Osteocyte (in vitro differentiated cells): ENCODE measurements at regions not wholly inside any gene's neighbourhood (a gene's known extent, or its start where the extent isn't known, plus 50 kb on each side); places are given as distances from the start of the nearest gene placed in this dataset.

Source experiments
- DNase-seq: peaks from one replicate; pipeline ENCODE4 v3.0.0; 2021; ENCODE audit warnings: mixed read lengths; ENCODE audit not compliant: unreplicated experiment; ENCODE audit errors: extremely low spot score
- H3K27ac Mint-ChIP-seq: one replicate; pipeline ENCODE4 v1.8.0; 2021; ENCODE audit warnings: mild to moderate bottlenecking, mixed read lengths; ENCODE audit not compliant: unreplicated experiment
- H3K27me3 Mint-ChIP-seq: one replicate; pipeline ENCODE4 v1.8.0; 2021; ENCODE audit warnings: mixed read lengths; ENCODE audit not compliant: unreplicated experiment
- H3K36me3 Mint-ChIP-seq: one replicate; pipeline ENCODE4 v1.8.0; 2021; ENCODE audit warnings: mixed read lengths; ENCODE audit not compliant: unreplicated experiment
- H3K4me1 Mint-ChIP-seq: one replicate; pipeline ENCODE4 v1.8.0; 2021; ENCODE audit warnings: mixed read lengths; ENCODE audit not compliant: unreplicated experiment
- H3K4me3 Mint-ChIP-seq: one replicate; pipeline ENCODE4 v1.8.0; 2021; ENCODE audit warnings: mild to moderate bottlenecking, moderate library complexity, mixed read lengths; ENCODE audit not compliant: unreplicated experiment
- H3K9me3 Mint-ChIP-seq: one replicate; pipeline ENCODE4 v1.8.0; 2021; ENCODE audit warnings: mixed read lengths; ENCODE audit not compliant: unreplicated experiment
- TF ChIP-seq, protein P1 (sequence below): fragments of 200-600 bp; sonication (generic); IDR thresholded peaks from 2 replicates; pipeline ENCODE4 v1.5.0; 2021; ENCODE audit warnings: antibody characterized with exemption, mild to moderate bottlenecking, moderate library complexity

DNA sequence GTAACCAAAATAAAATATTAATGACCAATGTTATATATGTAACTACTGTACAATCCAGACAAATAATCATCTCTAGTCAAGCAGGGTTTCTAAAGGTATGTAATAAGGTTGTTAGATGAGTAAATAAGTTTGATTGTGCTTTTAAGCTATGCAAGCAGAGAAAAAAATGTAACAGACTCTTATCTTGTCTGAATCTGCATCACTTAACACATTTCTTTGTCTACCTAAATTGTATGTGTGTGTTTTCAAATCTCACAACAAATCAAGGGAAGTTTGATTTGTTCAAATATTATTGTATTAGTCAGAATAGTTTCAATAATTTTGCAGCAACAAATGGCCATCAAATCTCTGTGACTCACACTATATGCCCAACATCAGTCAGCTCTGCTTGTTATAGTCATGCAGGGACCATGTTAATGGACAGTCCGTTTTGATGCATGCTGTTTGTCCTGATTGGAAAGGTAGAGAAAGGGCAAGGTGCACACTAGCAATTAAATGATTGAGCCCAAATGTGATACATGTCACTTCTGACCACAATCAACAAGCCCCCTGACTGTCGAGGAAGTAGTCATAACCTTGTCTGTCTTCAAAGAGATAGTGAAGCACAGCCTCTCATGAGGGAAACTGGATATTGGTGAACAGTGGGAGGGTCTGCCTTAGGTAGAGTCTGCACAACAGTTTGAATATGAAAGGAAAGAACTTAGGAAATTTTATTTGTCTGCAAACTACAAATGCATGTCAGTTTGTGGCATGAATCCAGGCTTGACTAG lies 349.4 kb upstream of the SATB1 start:
- TF ChIP-seq, protein P1, sequence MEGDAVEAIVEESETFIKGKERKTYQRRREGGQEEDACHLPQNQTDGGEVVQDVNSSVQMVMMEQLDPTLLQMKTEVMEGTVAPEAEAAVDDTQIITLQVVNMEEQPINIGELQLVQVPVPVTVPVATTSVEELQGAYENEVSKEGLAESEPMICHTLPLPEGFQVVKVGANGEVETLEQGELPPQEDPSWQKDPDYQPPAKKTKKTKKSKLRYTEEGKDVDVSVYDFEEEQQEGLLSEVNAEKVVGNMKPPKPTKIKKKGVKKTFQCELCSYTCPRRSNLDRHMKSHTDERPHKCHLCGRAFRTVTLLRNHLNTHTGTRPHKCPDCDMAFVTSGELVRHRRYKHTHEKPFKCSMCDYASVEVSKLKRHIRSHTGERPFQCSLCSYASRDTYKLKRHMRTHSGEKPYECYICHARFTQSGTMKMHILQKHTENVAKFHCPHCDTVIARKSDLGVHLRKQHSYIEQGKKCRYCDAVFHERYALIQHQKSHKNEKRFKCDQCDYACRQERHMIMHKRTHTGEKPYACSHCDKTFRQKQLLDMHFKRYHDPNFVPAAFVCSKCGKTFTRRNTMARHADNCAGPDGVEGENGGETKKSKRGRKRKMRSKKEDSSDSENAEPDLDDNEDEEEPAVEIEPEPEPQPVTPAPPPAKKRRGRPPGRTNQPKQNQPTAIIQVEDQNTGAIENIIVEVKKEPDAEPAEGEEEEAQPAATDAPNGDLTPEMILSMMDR = no peak
- Mint-ChIP-seq H3K4me1 (no peaks in the 10 kb centered on the region), H3K4me3 (no peak overlapping the region), H3K36me3 (no peaks in the 10 kb centered on the region), H3K9me3 (no peaks in the 10 kb centered on the region), H3K27ac (no peak overlapping the region), H3K27me3 (peaks cover 2% of the 10 kb centered on the region)
- no peak for DNase-seq

DNA sequence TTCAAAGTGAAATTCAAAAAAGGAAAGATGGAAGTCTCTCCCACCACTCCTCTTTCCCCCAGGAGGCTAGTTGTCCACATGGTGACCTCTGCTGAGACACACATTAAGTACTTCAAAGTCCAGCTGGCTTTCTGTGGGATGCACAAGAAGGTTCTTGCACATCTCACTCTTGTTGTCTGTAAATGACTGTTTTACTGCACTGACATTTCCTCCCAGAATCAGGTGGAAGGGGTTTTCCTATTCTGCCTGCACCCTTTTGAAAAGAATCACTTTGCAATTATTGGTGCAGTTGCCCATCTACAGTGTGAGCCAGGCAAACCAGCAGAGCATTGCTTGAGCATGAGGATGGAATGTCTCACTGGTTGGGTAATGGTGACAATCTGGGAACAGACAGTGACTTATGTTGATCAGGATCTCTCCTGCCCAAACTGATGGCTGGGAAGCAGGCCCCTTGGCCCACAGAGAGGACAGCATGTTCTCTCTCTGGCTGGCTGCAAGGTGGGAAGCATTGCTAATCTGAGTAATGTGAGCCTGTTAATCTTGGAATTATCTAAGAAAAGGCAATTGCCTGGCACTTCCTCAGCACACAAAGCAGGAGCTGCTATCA lies 347.7 kb upstream of the SATB1 start:
- Mint-ChIP-seq H3K4me3 (no peak overlapping the region), H3K9me3 (no peaks in the 10 kb centered on the region), H3K4me1 (no peaks in the 10 kb centered on the region), H3K36me3 (no peaks in the 10 kb centered on the region), H3K27ac (no peak overlapping the region), H3K27me3 (no peaks in the 10 kb centered on the region)
- no peak for DNase-seq
- TF ChIP-seq, protein P1 = no peak

DNA sequence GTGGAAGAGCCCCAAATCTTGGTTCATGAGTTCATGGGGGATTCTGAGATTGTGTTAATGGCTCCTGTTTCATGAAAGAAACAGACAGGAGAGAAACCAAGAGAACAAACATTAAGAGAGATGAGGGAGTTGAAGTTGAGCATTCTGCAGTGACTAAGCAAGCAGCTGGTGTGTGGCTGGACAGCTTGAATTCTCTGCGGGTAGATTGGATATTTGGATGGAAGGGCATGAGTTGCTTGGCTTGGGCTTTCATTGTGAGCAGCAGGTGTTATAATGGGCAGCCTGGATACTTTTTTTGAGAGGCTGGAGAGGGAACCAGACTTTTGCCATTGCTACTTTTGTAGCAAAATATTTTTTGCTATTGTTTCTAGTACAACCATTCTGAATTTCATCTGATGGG lies 346.8 kb upstream of the SATB1 start:
- Mint-ChIP-seq H3K36me3 (no peaks in the 10 kb centered on the region), H3K4me3 (no peak overlapping the region), H3K4me1 (no peaks in the 10 kb centered on the region), H3K27me3 (no peaks in the 10 kb centered on the region), H3K9me3 (no peaks in the 10 kb centered on the region), H3K27ac (no peak overlapping the region)
- no peak for DNase-seq
- TF ChIP-seq, protein P1 = no peak

DNA sequence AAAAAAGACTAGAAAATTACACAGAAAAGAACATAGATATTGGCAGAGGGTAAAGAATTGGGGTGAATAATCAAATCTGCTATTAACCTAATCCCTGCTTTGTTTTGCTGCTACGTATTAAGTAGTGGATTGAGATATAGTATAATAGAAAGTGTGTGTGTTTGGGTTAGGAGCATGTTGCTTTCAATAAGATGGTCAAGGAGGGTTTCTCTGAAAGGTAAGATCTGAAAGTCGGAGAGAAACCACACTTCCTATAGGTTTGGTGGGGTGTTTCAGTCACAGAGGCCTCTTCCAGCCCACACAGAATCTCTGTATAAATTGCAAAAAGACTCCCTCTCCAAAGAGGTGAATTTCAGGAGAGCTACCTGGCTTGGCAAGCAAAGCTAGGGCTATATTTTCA lies 345.7 kb upstream of the SATB1 start:
- Mint-ChIP-seq H3K27ac (no peak overlapping the region), H3K36me3 (no peaks in the 10 kb centered on the region), H3K27me3 (no peaks in the 10 kb centered on the region), H3K4me1 (no peaks in the 10 kb centered on the region), H3K4me3 (no peak overlapping the region), H3K9me3 (no peaks in the 10 kb centered on the region)
- DNase-seq = no peak
- TF ChIP-seq, protein P1 = no peak

DNA sequence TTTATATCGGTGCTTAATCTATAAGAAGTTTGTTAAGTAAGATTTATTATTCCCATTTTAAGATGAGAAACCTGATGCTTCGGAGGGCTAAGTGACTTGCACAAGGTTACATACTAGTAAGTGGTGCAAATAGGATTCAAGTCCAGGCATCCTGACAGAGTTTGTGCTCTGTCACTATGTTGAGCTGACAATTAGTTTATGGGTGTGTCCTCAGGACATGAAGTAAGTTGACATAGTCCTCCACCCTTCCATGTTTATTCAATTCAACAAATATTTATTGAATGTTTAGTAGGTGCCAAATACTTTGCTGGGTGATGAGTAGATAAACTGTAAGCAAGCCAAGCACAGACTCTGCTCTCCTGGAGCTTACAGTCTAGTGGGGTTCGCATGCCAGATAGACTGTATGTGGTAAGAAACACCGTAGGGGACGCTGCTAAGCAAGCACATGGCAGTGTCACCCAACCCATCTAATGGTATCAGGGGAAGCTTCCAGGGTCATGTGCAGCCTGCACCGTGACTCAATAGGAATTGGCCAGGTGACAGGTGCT lies 342.7 kb upstream of the SATB1 start:
- Mint-ChIP-seq H3K4me3 (no peak overlapping the region), H3K36me3 (no peaks in the 10 kb centered on the region), H3K9me3 (no peaks in the 10 kb centered on the region), H3K27me3 (no peaks in the 10 kb centered on the region), H3K27ac (no peak overlapping the region), H3K4me1 (no peaks in the 10 kb centered on the region)
- TF ChIP-seq, protein P1 = no peak
- DNase-seq = no peak
